ENCODE measurements at regions not wholly inside any gene's neighbourhood (a gene's known extent, or its start where the extent isn't known, plus 50 kb on each side); places are given as distances from the start of the nearest gene placed in this dataset.

DNA sequence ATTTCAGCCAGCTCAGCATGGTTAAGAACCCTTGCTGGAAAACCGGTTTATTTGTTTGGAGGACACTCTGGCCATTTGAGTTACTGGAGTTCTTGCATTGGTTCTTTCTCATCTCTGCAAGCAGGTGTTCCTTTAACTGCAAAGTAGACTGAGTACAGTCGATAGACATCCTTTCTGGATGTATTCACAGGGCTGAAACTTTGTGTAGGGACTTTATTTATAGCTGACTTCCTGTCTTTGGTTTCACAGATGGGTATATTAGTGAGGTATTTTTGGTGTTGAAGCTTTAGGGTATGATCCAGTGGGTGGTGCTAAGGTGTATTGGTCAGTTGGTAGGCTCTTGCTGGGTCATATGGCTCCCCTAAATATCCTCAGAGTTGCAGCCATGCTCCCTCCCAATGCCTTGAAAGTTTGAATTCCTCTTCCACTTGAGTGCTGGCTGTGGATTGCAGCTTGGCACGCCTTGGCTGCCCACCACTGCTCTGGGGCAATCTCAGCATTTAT lies 666.0 kb upstream of the COX7C start:
- no peak overlapping the region for H3K9ac ChIP-seq (ENCODE audit: low read depth in 1 of 2, low read length in 2 of 2)
- DNase-seq (ENCODE audit: low spot score) = no peak
- 78% methylated on average over 3 of the region's 3 CpGs for WGBS
- TF ChIP-seq, protein P1, sequence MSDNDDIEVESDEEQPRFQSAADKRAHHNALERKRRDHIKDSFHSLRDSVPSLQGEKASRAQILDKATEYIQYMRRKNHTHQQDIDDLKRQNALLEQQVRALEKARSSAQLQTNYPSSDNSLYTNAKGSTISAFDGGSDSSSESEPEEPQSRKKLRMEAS (IDR thresholded peaks at IDR 0.05) = no peak
- TF ChIP-seq JUND (IDR thresholded peaks at IDR 0.05) = no peak
- TF ChIP-seq, protein P2, sequence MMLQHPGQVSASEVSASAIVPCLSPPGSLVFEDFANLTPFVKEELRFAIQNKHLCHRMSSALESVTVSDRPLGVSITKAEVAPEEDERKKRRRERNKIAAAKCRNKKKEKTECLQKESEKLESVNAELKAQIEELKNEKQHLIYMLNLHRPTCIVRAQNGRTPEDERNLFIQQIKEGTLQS (IDR thresholded peaks at IDR 0.05) = no peak
- TF ChIP-seq, protein P3, sequence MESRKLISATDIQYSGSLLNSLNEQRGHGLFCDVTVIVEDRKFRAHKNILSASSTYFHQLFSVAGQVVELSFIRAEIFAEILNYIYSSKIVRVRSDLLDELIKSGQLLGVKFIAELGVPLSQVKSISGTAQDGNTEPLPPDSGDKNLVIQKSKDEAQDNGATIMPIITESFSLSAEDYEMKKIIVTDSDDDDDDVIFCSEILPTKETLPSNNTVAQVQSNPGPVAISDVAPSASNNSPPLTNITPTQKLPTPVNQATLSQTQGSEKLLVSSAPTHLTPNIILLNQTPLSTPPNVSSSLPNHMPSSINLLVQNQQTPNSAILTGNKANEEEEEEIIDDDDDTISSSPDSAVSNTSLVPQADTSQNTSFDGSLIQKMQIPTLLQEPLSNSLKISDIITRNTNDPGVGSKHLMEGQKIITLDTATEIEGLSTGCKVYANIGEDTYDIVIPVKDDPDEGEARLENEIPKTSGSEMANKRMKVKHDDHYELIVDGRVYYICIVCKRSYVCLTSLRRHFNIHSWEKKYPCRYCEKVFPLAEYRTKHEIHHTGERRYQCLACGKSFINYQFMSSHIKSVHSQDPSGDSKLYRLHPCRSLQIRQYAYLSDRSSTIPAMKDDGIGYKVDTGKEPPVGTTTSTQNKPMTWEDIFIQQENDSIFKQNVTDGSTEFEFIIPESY (IDR thresholded peaks at IDR 0.05) = no peak
- no peak for TF ChIP-seq HNF4A (conservative IDR thresholded peaks at IDR 0.05)
- TF ChIP-seq EGR1 (IDR thresholded peaks at IDR 0.05; ENCODE audit: low read depth in 2 of 2) = no peak
- TF ChIP-seq FOXA1 (IDR thresholded peaks at IDR 0.05) = no peak
- no peak for TF ChIP-seq SP1 (IDR thresholded peaks at IDR 0.05)
- TF ChIP-seq, protein P4, sequence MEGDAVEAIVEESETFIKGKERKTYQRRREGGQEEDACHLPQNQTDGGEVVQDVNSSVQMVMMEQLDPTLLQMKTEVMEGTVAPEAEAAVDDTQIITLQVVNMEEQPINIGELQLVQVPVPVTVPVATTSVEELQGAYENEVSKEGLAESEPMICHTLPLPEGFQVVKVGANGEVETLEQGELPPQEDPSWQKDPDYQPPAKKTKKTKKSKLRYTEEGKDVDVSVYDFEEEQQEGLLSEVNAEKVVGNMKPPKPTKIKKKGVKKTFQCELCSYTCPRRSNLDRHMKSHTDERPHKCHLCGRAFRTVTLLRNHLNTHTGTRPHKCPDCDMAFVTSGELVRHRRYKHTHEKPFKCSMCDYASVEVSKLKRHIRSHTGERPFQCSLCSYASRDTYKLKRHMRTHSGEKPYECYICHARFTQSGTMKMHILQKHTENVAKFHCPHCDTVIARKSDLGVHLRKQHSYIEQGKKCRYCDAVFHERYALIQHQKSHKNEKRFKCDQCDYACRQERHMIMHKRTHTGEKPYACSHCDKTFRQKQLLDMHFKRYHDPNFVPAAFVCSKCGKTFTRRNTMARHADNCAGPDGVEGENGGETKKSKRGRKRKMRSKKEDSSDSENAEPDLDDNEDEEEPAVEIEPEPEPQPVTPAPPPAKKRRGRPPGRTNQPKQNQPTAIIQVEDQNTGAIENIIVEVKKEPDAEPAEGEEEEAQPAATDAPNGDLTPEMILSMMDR (IDR thresholded peaks at IDR 0.05; ENCODE audit: low read depth, low read length, missing input control) = no peak
- no peak for TF ChIP-seq RAD21 (IDR thresholded peaks at IDR 0.05)
- no peak for TF ChIP-seq FOXA2 (IDR thresholded peaks at IDR 0.05)
- no peak for TF ChIP-seq GABPA (IDR thresholded peaks at IDR 0.05 in 1 of 2, conservative IDR thresholded peaks at IDR 0.05 in 1 of 2)
- no peak for TF ChIP-seq TAF1 (conservative IDR thresholded peaks at IDR 0.05)
- no peak for TF ChIP-seq RXRA (IDR thresholded peaks at IDR 0.05)
- no peak for TF ChIP-seq HNF4G (IDR thresholded peaks at IDR 0.05)
- H3K36me3 ChIP-seq (ENCODE audit: control insufficient read depth in 4 of 4, insufficient read depth in 3 of 4, low read depth in 1 of 4, low read length in 3 of 4) = no peaks in the 10 kb centered on the region
- H3K27ac ChIP-seq (ENCODE audit: low read depth in 1 of 2, low read length in 2 of 2) = no peak overlapping the region
- peaks cover 0 to 3% (median under 1%) of the 10 kb centered on the region in 4 donors for H3K9me3 ChIP-seq (ENCODE audit: control insufficient read depth in 4 of 4, low read length in 3 of 4)
- H3K4me3 ChIP-seq (ENCODE audit: low read depth in 1 of 3, low read length in 3 of 3) = no peak overlapping the region
- H3K27me3 ChIP-seq (ENCODE audit: control insufficient read depth in 4 of 4, insufficient read depth in 4 of 4, low read length in 3 of 4) = no peaks in the 10 kb centered on the region
- H3K4me1 ChIP-seq (ENCODE audit: control insufficient read depth in 4 of 4, insufficient read depth in 4 of 4, low read length in 3 of 4) = no peaks in the 10 kb centered on the region

DNA sequence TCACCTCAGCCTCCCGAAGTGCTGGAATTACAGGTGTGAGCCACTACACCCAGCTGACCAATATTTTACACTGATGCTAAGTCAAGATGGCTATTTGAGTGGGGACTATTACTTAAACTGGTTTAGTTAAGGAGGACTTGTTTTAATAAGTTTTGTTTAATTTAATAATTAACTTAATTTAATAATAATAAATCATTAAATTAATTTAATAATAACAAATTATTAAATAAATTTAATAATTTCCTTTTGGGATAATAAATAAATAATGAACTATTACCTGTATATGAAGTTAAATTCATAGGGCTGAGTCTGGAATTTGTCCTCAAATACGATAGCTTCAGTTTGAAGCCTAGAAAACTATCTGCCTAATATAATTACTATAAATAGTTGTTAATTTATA lies 665.1 kb upstream of the COX7C start:
- 89% methylated on average over 2 of the region's 2 CpGs for WGBS
- no peak overlapping the region for H3K9ac ChIP-seq (ENCODE audit: low read depth in 1 of 2, low read length in 2 of 2)
- peaks cover 0 to 3% (median under 1%) of the 10 kb centered on the region in 4 donors for H3K9me3 ChIP-seq (ENCODE audit: control insufficient read depth in 4 of 4, low read length in 3 of 4)
- H3K4me1 ChIP-seq (ENCODE audit: control insufficient read depth in 4 of 4, insufficient read depth in 4 of 4, low read length in 3 of 4) = no peaks in the 10 kb centered on the region
- no peak overlapping the region for H3K4me3 ChIP-seq (ENCODE audit: low read depth in 1 of 3, low read length in 3 of 3)
- no peak for TF ChIP-seq YY1 (IDR thresholded peaks at IDR 0.05)
- TF ChIP-seq, protein P3 (IDR thresholded peaks at IDR 0.05) = no peak
- TF ChIP-seq FOXA2 (IDR thresholded peaks at IDR 0.05) = no peak
- TF ChIP-seq, protein P2 (IDR thresholded peaks at IDR 0.05) = no peak
- TF ChIP-seq RAD21 (IDR thresholded peaks at IDR 0.05) = no peak
- no peak for DNase-seq (ENCODE audit: low spot score)
- H3K36me3 ChIP-seq (ENCODE audit: control insufficient read depth in 4 of 4, insufficient read depth in 3 of 4, low read depth in 1 of 4, low read length in 3 of 4) = no peaks in the 10 kb centered on the region
- H3K27me3 ChIP-seq (ENCODE audit: control insufficient read depth in 4 of 4, insufficient read depth in 4 of 4, low read length in 3 of 4) = no peaks in the 10 kb centered on the region
- H3K27ac ChIP-seq (ENCODE audit: low read depth in 1 of 2, low read length in 2 of 2) = no peak overlapping the region

All from liver (tissue), 8 donors.